ENCODE measurements at regions not wholly inside any gene's neighbourhood (a gene's known extent, or its start where the extent isn't known, plus 50 kb on each side); places are given as distances from the start of the nearest gene placed in this dataset.

DNA sequence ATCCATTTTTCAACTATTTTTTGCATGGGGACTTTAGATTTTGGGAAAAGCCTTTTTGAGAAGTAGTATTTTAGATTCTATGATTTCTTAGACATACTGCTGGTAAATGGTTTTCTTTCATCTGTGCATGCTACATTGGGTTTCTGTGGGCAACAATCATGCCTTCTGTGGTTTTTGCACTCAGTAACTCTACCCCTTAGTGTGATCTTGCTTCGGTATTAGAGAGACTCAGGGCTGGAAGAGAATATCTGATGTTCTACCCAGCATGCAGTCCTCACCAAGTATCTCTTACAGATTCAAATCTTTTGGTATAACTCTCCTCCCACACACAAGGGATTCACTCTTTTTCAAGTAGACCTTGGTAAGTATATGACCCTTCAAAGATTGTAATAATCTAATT lies 183.0 kb downstream of the PMAIP1 start:
- TF ChIP-seq, protein P1, sequence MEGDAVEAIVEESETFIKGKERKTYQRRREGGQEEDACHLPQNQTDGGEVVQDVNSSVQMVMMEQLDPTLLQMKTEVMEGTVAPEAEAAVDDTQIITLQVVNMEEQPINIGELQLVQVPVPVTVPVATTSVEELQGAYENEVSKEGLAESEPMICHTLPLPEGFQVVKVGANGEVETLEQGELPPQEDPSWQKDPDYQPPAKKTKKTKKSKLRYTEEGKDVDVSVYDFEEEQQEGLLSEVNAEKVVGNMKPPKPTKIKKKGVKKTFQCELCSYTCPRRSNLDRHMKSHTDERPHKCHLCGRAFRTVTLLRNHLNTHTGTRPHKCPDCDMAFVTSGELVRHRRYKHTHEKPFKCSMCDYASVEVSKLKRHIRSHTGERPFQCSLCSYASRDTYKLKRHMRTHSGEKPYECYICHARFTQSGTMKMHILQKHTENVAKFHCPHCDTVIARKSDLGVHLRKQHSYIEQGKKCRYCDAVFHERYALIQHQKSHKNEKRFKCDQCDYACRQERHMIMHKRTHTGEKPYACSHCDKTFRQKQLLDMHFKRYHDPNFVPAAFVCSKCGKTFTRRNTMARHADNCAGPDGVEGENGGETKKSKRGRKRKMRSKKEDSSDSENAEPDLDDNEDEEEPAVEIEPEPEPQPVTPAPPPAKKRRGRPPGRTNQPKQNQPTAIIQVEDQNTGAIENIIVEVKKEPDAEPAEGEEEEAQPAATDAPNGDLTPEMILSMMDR (conservative IDR thresholded peaks at IDR 0.05): no peak
- TF ChIP-seq ZFX (IDR thresholded peaks at IDR 0.05): no peak

Data from C4-2B (cell line).